ENCODE measurements at regions not wholly inside any gene's neighbourhood (a gene's known extent, or its start where the extent isn't known, plus 50 kb on each side); places are given as distances from the start of the nearest gene placed in this dataset.

DNA sequence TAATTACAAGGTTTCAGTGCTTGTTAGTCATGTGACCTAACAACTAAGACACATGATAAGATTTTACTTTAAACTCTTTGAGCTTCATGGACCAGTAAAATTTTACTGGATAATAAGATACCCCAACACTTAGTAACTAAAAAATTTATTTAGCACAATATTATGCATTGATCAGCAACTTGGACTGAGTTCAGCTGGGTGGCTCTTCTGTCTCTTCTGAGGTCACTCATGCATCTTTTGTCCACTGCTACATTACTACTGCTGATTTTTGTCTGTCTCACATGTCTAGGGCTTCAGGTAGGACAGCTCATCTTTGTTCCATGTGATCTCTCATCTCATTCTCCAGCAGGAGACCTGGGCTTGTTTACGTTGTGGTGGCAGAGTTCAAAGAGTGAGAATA, 370.2 kb upstream of the TMTC1 start:
- no peaks in the 10 kb centered on the region for H3K4me1 ChIP-seq
- 90 to 97% (median 95%) methylated on average over 1 of the region's 1 CpG for WGBS, 5 donors
- no peak overlapping the region for H3K4me3 ChIP-seq
- intact Hi-C loops (cut with DNase I; ENCODE audit: low total_unique reads): no loop called here
- H3K27ac ChIP-seq: no peak overlapping the region
- peaks cover 0 to 32% (median 16%) of the 10 kb centered on the region in 8 donors for H3K9me3 ChIP-seq
- no peaks in the 10 kb centered on the region for H3K27me3 ChIP-seq (replicated peaks in 1 of 7)
- no peak for TF ChIP-seq POLR2AphosphoS5 (IDR thresholded peaks at IDR 0.05)
- TF ChIP-seq, protein P1, sequence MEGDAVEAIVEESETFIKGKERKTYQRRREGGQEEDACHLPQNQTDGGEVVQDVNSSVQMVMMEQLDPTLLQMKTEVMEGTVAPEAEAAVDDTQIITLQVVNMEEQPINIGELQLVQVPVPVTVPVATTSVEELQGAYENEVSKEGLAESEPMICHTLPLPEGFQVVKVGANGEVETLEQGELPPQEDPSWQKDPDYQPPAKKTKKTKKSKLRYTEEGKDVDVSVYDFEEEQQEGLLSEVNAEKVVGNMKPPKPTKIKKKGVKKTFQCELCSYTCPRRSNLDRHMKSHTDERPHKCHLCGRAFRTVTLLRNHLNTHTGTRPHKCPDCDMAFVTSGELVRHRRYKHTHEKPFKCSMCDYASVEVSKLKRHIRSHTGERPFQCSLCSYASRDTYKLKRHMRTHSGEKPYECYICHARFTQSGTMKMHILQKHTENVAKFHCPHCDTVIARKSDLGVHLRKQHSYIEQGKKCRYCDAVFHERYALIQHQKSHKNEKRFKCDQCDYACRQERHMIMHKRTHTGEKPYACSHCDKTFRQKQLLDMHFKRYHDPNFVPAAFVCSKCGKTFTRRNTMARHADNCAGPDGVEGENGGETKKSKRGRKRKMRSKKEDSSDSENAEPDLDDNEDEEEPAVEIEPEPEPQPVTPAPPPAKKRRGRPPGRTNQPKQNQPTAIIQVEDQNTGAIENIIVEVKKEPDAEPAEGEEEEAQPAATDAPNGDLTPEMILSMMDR (IDR thresholded peaks at IDR 0.05 in 8 of 11, conservative IDR thresholded peaks at IDR 0.05 in 3 of 11): no peak
- no peak for TF ChIP-seq POLR2A (IDR thresholded peaks at IDR 0.05)
- DNase-seq: no peak
- H3K36me3 ChIP-seq: no peaks in the 10 kb centered on the region

DNA sequence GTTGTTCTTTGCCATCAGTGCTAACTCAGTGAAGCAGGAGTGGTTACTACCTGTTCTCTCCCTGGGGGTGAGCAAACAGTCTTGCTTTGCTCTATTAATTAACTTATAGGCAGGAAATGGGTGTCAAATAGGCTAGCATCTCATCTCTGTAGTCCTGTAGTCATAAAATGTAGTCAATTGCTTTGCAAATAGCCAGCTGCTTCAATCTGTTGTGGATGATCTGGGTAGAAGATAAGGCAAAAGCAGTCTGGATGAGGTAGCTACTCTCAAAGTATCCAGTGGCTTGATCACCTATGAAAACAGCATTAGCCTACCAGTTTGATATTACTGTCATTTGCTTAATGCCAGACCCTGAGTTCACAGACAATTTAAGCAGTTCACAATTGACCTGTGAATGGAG, 369.0 kb upstream of the TMTC1 start:
- DNase-seq: no peak
- Histone ChIP-seq H3K4me3 (no peak overlapping the region), H3K27ac (no peak overlapping the region), H3K4me1 (no peaks in the 10 kb centered on the region), H3K9me3 (peaks cover 0 to 32% (median 16%) of the 10 kb centered on the region in 8 donors), H3K27me3 (replicated peaks in 1 of 7) (no peaks in the 10 kb centered on the region), H3K36me3 (no peaks in the 10 kb centered on the region)
- TF ChIP-seq, protein P1 (IDR thresholded peaks at IDR 0.05 in 8 of 11, conservative IDR thresholded peaks at IDR 0.05 in 3 of 11): no peak
- TF ChIP-seq POLR2A (IDR thresholded peaks at IDR 0.05) (no peak), POLR2AphosphoS5 (IDR thresholded peaks at IDR 0.05) (no peak)
- intact Hi-C loops (cut with DNase I; ENCODE audit: low total_unique reads): no loop called here

DNA sequence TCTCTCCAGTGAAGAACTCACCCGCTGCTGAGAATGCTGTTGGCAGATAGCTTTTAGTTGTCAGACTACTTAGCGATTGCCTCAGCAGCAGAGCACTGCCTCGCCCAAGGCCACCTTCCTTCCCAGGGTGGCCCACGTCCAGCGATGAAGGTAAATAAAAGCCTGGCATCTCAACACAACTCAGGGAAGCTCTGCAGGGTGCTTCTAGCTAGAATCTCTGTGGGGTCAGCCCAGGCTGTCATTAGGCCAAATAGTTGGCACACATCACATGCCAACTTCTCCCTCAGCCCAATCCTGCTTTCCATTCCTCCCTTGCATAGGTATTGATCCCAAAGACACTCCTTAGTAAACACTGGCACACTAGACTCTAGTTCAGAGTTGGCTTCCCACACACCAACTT, 368.1 kb upstream of the TMTC1 start:
- Histone ChIP-seq H3K27me3 (replicated peaks in 1 of 7) (no peaks in the 10 kb centered on the region), H3K36me3 (no peaks in the 10 kb centered on the region), H3K9me3 (peaks cover 0 to 32% (median 16%) of the 10 kb centered on the region in 8 donors), H3K4me1 (no peaks in the 10 kb centered on the region), H3K4me3 (no peak overlapping the region), H3K27ac (no peak overlapping the region)
- intact Hi-C loops (cut with DNase I; ENCODE audit: low total_unique reads): no loop called here
- DNase-seq: no peak
- TF ChIP-seq POLR2AphosphoS5 (IDR thresholded peaks at IDR 0.05) (no peak), POLR2A (IDR thresholded peaks at IDR 0.05) (no peak)
- TF ChIP-seq, protein P1 (IDR thresholded peaks at IDR 0.05 in 8 of 11, conservative IDR thresholded peaks at IDR 0.05 in 3 of 11): no peak
- 56 to 69% (median 67%) methylated on average over 5 of the region's 5 CpGs for WGBS, 5 donors

DNA sequence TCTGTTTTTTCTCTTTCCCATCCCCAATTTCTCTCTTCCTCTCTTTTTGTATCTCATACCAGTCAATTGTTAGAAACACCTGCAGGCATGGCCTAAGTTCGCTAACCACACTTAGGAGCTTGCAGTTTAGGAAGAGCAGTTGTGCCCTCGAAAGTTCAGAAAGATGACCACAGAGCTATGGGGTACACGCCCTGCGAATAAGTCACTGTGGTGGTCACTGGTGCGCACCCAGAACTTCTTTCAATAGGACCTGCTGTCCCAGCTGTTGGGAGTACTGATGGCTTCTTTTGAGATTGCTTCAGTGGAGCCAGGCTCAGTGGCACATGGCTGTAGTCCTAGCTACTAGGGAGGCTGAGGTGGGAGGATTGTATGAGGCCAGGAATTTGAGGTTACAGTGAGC, 362.8 kb upstream of the TMTC1 start:
- 74 to 90% (median 83%) methylated on average over 5 of the region's 5 CpGs for whole genome bisulfite sequencing, 5 donors
- Histone ChIP-seq H3K36me3 (no peaks in the 10 kb centered on the region), H3K27ac (no peak overlapping the region), H3K9me3 (peaks cover 0 to 5% (median 0%) of the 10 kb centered on the region in 8 donors), H3K4me3 (no peak overlapping the region), H3K4me1 (no peaks in the 10 kb centered on the region), H3K27me3 (replicated peaks in 1 of 7) (no peaks in the 10 kb centered on the region)
- DNase-seq: no peak
- TF ChIP-seq POLR2AphosphoS5 (IDR thresholded peaks at IDR 0.05) (no peak), POLR2A (IDR thresholded peaks at IDR 0.05) (no peak)
- TF ChIP-seq, protein P1 (IDR thresholded peaks at IDR 0.05 in 8 of 11, conservative IDR thresholded peaks at IDR 0.05 in 3 of 11): no peak
- intact Hi-C loops (cut with DNase I; ENCODE audit: low total_unique reads): no loop called here

Data from spleen (tissue), 11 donors.